ENCODE measurements at regions not wholly inside any gene's neighbourhood (a gene's known extent, or its start where the extent isn't known, plus 50 kb on each side); places are given as distances from the start of the nearest gene placed in this dataset.

DNA sequence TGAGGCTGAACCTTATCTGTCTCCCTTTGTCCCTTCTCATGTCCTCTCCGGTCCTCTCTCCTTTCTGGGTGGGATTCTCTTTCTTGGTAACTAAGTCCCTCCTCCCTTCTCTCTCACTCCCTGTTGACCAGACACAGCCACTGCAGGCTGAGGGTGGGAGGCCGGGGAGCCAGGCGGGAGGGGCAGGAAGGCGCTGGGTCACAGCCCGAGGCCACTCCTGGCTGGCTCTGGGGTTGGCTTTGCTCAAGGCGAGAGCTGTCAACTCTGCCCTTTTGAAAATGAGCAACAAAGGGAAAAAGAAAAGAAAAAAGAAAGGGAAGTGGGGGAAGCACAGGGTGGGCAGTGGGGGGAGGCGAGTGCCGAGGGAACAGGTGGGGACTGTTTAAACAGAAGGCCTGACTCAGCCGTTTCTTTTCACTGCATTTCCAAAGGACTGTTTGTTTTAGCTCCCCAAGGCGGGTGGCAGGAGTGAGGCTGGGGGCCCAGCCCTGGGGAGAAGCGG is 70.5 kb upstream of the IGFBP5 start:
- peaks cover 44% of the 10 kb centered on the region for H3K27me3 ChIP-seq (ENCODE audit: control insufficient read depth, low read length)
- no peaks in the 10 kb centered on the region for H3K9me3 ChIP-seq (ENCODE audit: control insufficient read depth, insufficient read depth, low read length)
- H4K20me1 ChIP-seq (ENCODE audit: control insufficient read depth, insufficient read depth, low read depth, low read length): no peaks in the 10 kb centered on the region
- H3K9me2 ChIP-seq (replicated peaks; ENCODE audit: control insufficient read depth, low read length): no peaks in the 10 kb centered on the region
- H3K4me2 ChIP-seq (ENCODE audit: low read length): no peak overlapping the region
- TF ChIP-seq, protein P1, sequence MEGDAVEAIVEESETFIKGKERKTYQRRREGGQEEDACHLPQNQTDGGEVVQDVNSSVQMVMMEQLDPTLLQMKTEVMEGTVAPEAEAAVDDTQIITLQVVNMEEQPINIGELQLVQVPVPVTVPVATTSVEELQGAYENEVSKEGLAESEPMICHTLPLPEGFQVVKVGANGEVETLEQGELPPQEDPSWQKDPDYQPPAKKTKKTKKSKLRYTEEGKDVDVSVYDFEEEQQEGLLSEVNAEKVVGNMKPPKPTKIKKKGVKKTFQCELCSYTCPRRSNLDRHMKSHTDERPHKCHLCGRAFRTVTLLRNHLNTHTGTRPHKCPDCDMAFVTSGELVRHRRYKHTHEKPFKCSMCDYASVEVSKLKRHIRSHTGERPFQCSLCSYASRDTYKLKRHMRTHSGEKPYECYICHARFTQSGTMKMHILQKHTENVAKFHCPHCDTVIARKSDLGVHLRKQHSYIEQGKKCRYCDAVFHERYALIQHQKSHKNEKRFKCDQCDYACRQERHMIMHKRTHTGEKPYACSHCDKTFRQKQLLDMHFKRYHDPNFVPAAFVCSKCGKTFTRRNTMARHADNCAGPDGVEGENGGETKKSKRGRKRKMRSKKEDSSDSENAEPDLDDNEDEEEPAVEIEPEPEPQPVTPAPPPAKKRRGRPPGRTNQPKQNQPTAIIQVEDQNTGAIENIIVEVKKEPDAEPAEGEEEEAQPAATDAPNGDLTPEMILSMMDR (IDR thresholded peaks at IDR 0.05; ENCODE audit: low read depth, low read length, poor library complexity, severe bottlenecking): no peak
- TF ChIP-seq EZH2phosphoT487 (IDR thresholded peaks at IDR 0.05; ENCODE audit: borderline replicate concordance, low read length): no peak
- no peaks in the 10 kb centered on the region for H3F3A ChIP-seq (ENCODE audit: control insufficient read depth, insufficient read depth)
- H3K36me3 ChIP-seq (ENCODE audit: control insufficient read depth, low read length): no peaks in the 10 kb centered on the region
- H3K27ac ChIP-seq (ENCODE audit: low read depth, low read length): no peak overlapping the region
- no peaks in the 10 kb centered on the region for H3K79me2 ChIP-seq (ENCODE audit: control insufficient read depth, low read length)
- H3K4me1 ChIP-seq (ENCODE audit: control insufficient read depth, low read length): no peaks in the 10 kb centered on the region
- no peak overlapping the region for H3K4me3 ChIP-seq (ENCODE audit: low read length)

DNA sequence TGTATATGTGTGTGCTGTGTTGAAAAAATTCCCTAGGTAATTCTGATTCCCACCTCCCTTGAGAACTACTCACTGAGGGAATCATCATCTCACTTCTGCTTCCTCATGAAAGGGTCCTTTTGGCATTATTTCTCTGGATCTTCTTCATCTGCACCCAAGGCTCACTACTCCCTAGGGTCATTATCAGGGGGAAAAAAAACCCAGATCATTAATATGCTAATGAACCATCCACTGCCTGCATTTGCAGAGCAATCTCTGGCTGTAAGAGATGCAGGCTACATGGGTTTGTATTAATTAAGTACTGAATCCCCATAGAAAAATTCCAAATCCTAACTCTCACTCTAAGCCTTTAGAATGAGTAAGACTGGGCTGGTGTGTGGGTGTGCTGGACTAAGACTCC is 68.0 kb upstream of the IGFBP5 start:
- Histone ChIP-seq H3K9me3 (ENCODE audit: control insufficient read depth, insufficient read depth, low read length) (no peaks in the 10 kb centered on the region), H4K20me1 (ENCODE audit: control insufficient read depth, insufficient read depth, low read depth, low read length) (no peaks in the 10 kb centered on the region), H3F3A (ENCODE audit: control insufficient read depth, insufficient read depth) (no peaks in the 10 kb centered on the region), H3K4me2 (ENCODE audit: low read length) (no peak overlapping the region), H3K27me3 (ENCODE audit: control insufficient read depth, low read length) (peaks cover 57% of the 10 kb centered on the region), H3K79me2 (ENCODE audit: control insufficient read depth, low read length) (no peaks in the 10 kb centered on the region), H3K36me3 (ENCODE audit: control insufficient read depth, low read length) (no peaks in the 10 kb centered on the region), H3K4me1 (ENCODE audit: control insufficient read depth, low read length) (no peaks in the 10 kb centered on the region), H3K27ac (ENCODE audit: low read depth, low read length) (no peak overlapping the region), H3K4me3 (ENCODE audit: low read length) (no peak overlapping the region), H3K9me2 (replicated peaks; ENCODE audit: control insufficient read depth, low read length) (no peaks in the 10 kb centered on the region)
- TF ChIP-seq EZH2phosphoT487 (IDR thresholded peaks at IDR 0.05; ENCODE audit: borderline replicate concordance, low read length): no peak
- TF ChIP-seq, protein P1 (IDR thresholded peaks at IDR 0.05; ENCODE audit: low read depth, low read length, poor library complexity, severe bottlenecking): no peak

DNA sequence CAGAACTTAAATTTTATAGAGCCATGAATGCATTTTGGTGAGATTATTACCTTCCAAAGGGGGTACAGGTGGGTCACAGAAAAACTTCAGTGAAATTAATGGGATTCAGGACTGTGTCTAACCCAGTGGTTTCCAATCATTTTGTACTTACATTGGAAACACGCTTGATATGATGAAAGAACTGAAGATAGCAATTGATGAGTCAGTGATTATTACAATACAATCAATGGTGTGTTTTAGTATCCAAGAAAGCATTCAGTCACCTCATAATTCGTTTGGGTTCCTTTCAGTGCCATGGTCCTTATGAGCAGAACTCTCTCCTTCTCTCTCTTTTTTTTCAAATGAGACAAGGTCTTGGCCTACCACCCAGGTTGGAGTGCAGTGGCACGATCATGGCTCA is 66.5 kb upstream of the IGFBP5 start:
- H3K9me3 ChIP-seq (ENCODE audit: control insufficient read depth, insufficient read depth, low read length): no peaks in the 10 kb centered on the region
- no peak overlapping the region for H3K4me2 ChIP-seq (ENCODE audit: low read length)
- H3K4me1 ChIP-seq (ENCODE audit: control insufficient read depth, low read length): no peaks in the 10 kb centered on the region
- H3F3A ChIP-seq (ENCODE audit: control insufficient read depth, insufficient read depth): no peaks in the 10 kb centered on the region
- H3K9me2 ChIP-seq (replicated peaks; ENCODE audit: control insufficient read depth, low read length): no peaks in the 10 kb centered on the region
- no peaks in the 10 kb centered on the region for H3K36me3 ChIP-seq (ENCODE audit: control insufficient read depth, low read length)
- H3K79me2 ChIP-seq (ENCODE audit: control insufficient read depth, low read length): no peaks in the 10 kb centered on the region
- H3K27me3 ChIP-seq (ENCODE audit: control insufficient read depth, low read length): peaks cover 53% of the 10 kb centered on the region
- no peak overlapping the region for H3K4me3 ChIP-seq (ENCODE audit: low read length)
- TF ChIP-seq, protein P1 (IDR thresholded peaks at IDR 0.05; ENCODE audit: low read depth, low read length, poor library complexity, severe bottlenecking): no peak
- H3K27ac ChIP-seq (ENCODE audit: low read depth, low read length): no peak overlapping the region
- no peaks in the 10 kb centered on the region for H4K20me1 ChIP-seq (ENCODE audit: control insufficient read depth, insufficient read depth, low read depth, low read length)

DNA sequence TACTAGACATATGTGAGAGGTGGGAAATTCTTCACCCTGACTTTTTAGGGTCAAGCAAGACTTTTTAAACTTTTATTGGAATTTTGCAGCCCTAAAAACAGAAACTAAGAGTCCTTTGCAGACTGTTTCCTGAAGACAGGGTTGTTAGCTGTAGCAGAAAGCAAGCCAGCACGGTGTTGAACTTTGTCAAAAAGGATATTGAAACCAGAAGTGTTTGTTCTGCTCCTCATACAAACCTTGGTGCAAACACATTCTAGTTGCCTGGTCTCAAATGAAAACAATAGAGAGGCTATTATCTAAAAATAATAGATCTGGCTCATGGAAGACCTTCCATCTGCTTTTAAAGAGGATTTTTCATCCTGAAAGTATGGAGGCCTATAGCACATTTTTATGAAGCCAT is 65.8 kb upstream of the IGFBP5 start:
- H3K36me3 ChIP-seq (ENCODE audit: control insufficient read depth, low read length): no peaks in the 10 kb centered on the region
- no peak overlapping the region for H3K4me2 ChIP-seq (ENCODE audit: low read length)
- no peaks in the 10 kb centered on the region for H4K20me1 ChIP-seq (ENCODE audit: control insufficient read depth, insufficient read depth, low read depth, low read length)
- H3K4me3 ChIP-seq (ENCODE audit: low read length): no peak overlapping the region
- H3K27me3 ChIP-seq (ENCODE audit: control insufficient read depth, low read length): peaks cover 47% of the 10 kb centered on the region
- TF ChIP-seq, protein P1 (IDR thresholded peaks at IDR 0.05; ENCODE audit: low read depth, low read length, poor library complexity, severe bottlenecking): no peak
- no peak for TF ChIP-seq EZH2phosphoT487 (IDR thresholded peaks at IDR 0.05; ENCODE audit: borderline replicate concordance, low read length)
- H3F3A ChIP-seq (ENCODE audit: control insufficient read depth, insufficient read depth): no peaks in the 10 kb centered on the region
- no peaks in the 10 kb centered on the region for H3K9me3 ChIP-seq (ENCODE audit: control insufficient read depth, insufficient read depth, low read length)
- no peaks in the 10 kb centered on the region for H3K9me2 ChIP-seq (replicated peaks; ENCODE audit: control insufficient read depth, low read length)
- no peaks in the 10 kb centered on the region for H3K79me2 ChIP-seq (ENCODE audit: control insufficient read depth, low read length)
- no peaks in the 10 kb centered on the region for H3K4me1 ChIP-seq (ENCODE audit: control insufficient read depth, low read length)
- H3K27ac ChIP-seq (ENCODE audit: low read depth, low read length): no peak overlapping the region
